IMR-90 (cell line): ENCODE measurements at regions not wholly inside any gene's neighbourhood (a gene's known extent, or its start where the extent isn't known, plus 50 kb on each side); places are given as distances from the start of the nearest gene placed in this dataset.

Experiments used
- ATAC-seq: fragments of 200-7000 bp; cut with Tn5 transposase; 2 replicates; pipeline ENCODE4 v1.9.1; 2020; ENCODE audit warnings: low read depth, mild to moderate bottlenecking, moderate library complexity
- BruUV-seq: library from RNA; stranded (reverse); fragments of 400-500 nt; replicated peaks from 2 replicates; lab custom pipeline; 2021; lab: Mats Ljungman, UMichigan
- CTCF ChIA-PET: fragments of 300-600 bp; formaldehyde crosslinking; extraction: SDS; loops from one replicate; lab custom pipeline; 2021; ENCODE audit warnings: antibody characterized with exemption; lab: Yijun Ruan, JAX
- POLR2A ChIA-PET: fragments of 300-600 bp; sonication (Branson Sonifier 250); formaldehyde crosslinking; loops from one replicate; lab custom pipeline; 2022; ENCODE audit warnings: antibody characterized with exemption; ENCODE audit not compliant: unreplicated experiment; lab: Charles Lee
- DNase-seq: peaks from one replicate; pipeline ENCODE4 v3.0.0; 2013
- H2AFZ ChIP-seq: replicated peaks from 2 replicates; pipeline ENCODE3; 2013; ENCODE audit warnings: low read length, mild to moderate bottlenecking; ENCODE audit not compliant: poor library complexity
- H2AK5ac ChIP-seq: 2 replicates; pipeline ENCODE4 v1.6.1; 2013; ENCODE audit warnings: low read depth, low read length, inconsistent platforms
- H2AK9ac ChIP-seq: replicated peaks from 2 replicates; pipeline ENCODE3; 2013; ENCODE audit warnings: mild to moderate bottlenecking, low read depth, low read length, moderate library complexity; ENCODE audit not compliant: poor library complexity
- H2BK120ac ChIP-seq: 2 replicates; pipeline ENCODE4 v1.6.1; 2013; ENCODE audit warnings: low read depth, low read length, inconsistent platforms
- H2BK15ac ChIP-seq: 3 replicates; pipeline ENCODE4 v1.6.1; 2013; ENCODE audit warnings: low read depth, low read length, inconsistent platforms
- H2BK20ac ChIP-seq: 2 replicates; pipeline ENCODE4 v1.6.1; 2013; ENCODE audit warnings: low read depth, mild to moderate bottlenecking, inconsistent platforms, low read length, moderate library complexity
- H2BK5ac ChIP-seq: 2 replicates; pipeline ENCODE4 v1.6.1; 2013; ENCODE audit warnings: mild to moderate bottlenecking, low read depth, low read length, inconsistent platforms; ENCODE audit not compliant: poor library complexity, severe bottlenecking
- H3K14ac ChIP-seq: replicated peaks from 2 replicates; pipeline ENCODE4 v1.6.1; 2013; ENCODE audit warnings: low read depth, low read length, inconsistent platforms
- H3K18ac ChIP-seq: 2 replicates; pipeline ENCODE4 v1.6.1; 2013; ENCODE audit warnings: low read depth, low read length, control low read depth
- H3K23ac ChIP-seq: 2 replicates; pipeline ENCODE4 v1.6.1; 2013; ENCODE audit warnings: low read depth, low read length, inconsistent platforms
- H3K27ac ChIP-seq: 2 replicates; pipeline ENCODE4 v1.5.1; 2013; ENCODE audit warnings: mild to moderate bottlenecking, control low read depth, low read length; ENCODE audit not compliant: insufficient read depth
- H3K27me3 ChIP-seq: 2 replicates; pipeline ENCODE4 v1.6.1; 2013; ENCODE audit warnings: low read length; ENCODE audit not compliant: control insufficient read depth, insufficient read depth
- H3K36me3 ChIP-seq: 2 replicates; pipeline ENCODE4 v1.6.1; 2013; ENCODE audit warnings: low read length, mixed read lengths; ENCODE audit not compliant: control insufficient read depth, insufficient read depth
- H3K4ac ChIP-seq: 2 replicates; pipeline ENCODE4 v1.6.1; 2013; ENCODE audit warnings: low read depth, low read length, inconsistent platforms
- H3K4me1 ChIP-seq: 2 replicates; pipeline ENCODE4 v1.6.1; 2013; ENCODE audit warnings: low read length, mixed read lengths; ENCODE audit not compliant: control insufficient read depth, insufficient read depth
- H3K4me2 ChIP-seq: 2 replicates; pipeline ENCODE4 v1.6.1; 2013; ENCODE audit warnings: low read depth, mild to moderate bottlenecking, control low read depth, low read length, moderate library complexity
- H3K4me3 ChIP-seq: 2 replicates; pipeline ENCODE4 v1.5.1; 2013; ENCODE audit warnings: low read depth, mild to moderate bottlenecking, control low read depth, low read length, moderate library complexity; ENCODE audit not compliant: insufficient read depth
- H3K56ac ChIP-seq: 2 replicates; pipeline ENCODE4 v1.6.1; 2013; ENCODE audit warnings: low read length, inconsistent platforms; ENCODE audit not compliant: insufficient read depth; ENCODE audit errors: extremely low read depth
- H3K79me1 ChIP-seq, 2 experiments: 2 replicates each; pipeline ENCODE4 v1.6.1; 2013; ENCODE audit warnings: low read length in 2 of 2, inconsistent platforms in 1 of 2, low read depth in 1 of 2
- H3K9ac ChIP-seq: 2 replicates; pipeline ENCODE4 v1.6.1; 2013; ENCODE audit warnings: low read depth, low read length, control low read depth
- H3K9me1 ChIP-seq: 2 replicates; pipeline ENCODE4 v1.6.1; 2013; ENCODE audit warnings: low read length, inconsistent platforms; ENCODE audit not compliant: insufficient read depth
- H3K9me3 ChIP-seq: 2 replicates; pipeline ENCODE4 v1.6.1; 2013; ENCODE audit warnings: low read length; ENCODE audit not compliant: control insufficient read depth, insufficient read depth
- H4K20me1 ChIP-seq: 2 replicates; pipeline ENCODE4 v1.6.1; 2013; ENCODE audit warnings: low read length, inconsistent platforms; ENCODE audit not compliant: insufficient read depth
- H4K5ac ChIP-seq: 2 replicates; pipeline ENCODE4 v1.6.1; 2013; ENCODE audit warnings: mild to moderate bottlenecking, low read depth, low read length, control low read depth
- H4K8ac ChIP-seq, 2 experiments: 2 replicates each; pipeline ENCODE4 v1.6.1; 2013; ENCODE audit warnings: low read depth in 2 of 2, low read length in 2 of 2, control low read depth in 1 of 2, inconsistent platforms in 1 of 2
- H4K91ac ChIP-seq: 2 replicates; pipeline ENCODE4 v1.6.1; 2013; ENCODE audit warnings: low read depth, low read length, inconsistent platforms; ENCODE audit not compliant: insufficient read depth
- BHLHE40 ChIP-seq: fragments of 150-350 bp; IDR thresholded peaks from 2 replicates; pipeline ENCODE4 v1.6.1; 2016; ENCODE audit warnings: mild to moderate bottlenecking, low read depth, low read length
- CEBPB ChIP-seq: IDR thresholded peaks from 2 replicates; pipeline ENCODE4 v1.6.1; 2012; ENCODE audit warnings: low read depth, low read length, improper control_type of control experiment
- CHD1 ChIP-seq: IDR thresholded peaks from 2 replicates; pipeline ENCODE4 v1.6.1; 2012; ENCODE audit warnings: low read depth, low read length, improper control_type of control experiment
- FOS ChIP-seq: fragments of 150-350 bp; IDR thresholded peaks from 2 replicates; pipeline ENCODE4 v1.6.1; 2016; ENCODE audit warnings: low read depth, low read length
- MAFK ChIP-seq: IDR thresholded peaks from 2 replicates; pipeline ENCODE4 v1.6.1; 2012; ENCODE audit warnings: low read depth, low read length, improper control_type of control experiment
- MAZ ChIP-seq: IDR thresholded peaks from 2 replicates; pipeline ENCODE4 v1.6.1; 2012; ENCODE audit warnings: low read depth, mild to moderate bottlenecking, low read length, improper control_type of control experiment, moderate library complexity, borderline replicate concordance
- MXI1 ChIP-seq: IDR thresholded peaks from 2 replicates; pipeline ENCODE4 v1.6.1; 2012; ENCODE audit warnings: low read depth, mild to moderate bottlenecking, low read length, moderate library complexity, borderline replicate concordance
- NFE2L2 ChIP-seq: fragments of 150-350 bp; IDR thresholded peaks from 2 replicates; pipeline ENCODE4 v1.6.1; 2016; ENCODE audit warnings: low read depth, mild to moderate bottlenecking, low read length
- POLR2A ChIP-seq: IDR thresholded peaks from 2 replicates; pipeline ENCODE4 v1.6.1; 2012; ENCODE audit warnings: mild to moderate bottlenecking, low read depth, low read length
- RAD21 ChIP-seq: IDR thresholded peaks from 2 replicates; pipeline ENCODE4 v1.6.1; 2012; ENCODE audit warnings: low read length, improper control_type of control experiment
- RCOR1 ChIP-seq: IDR thresholded peaks from 2 replicates; pipeline ENCODE4 v1.6.1; 2012; ENCODE audit warnings: mild to moderate bottlenecking, low read length, improper control_type of control experiment; ENCODE audit not compliant: insufficient replicate concordance
- RFX5 ChIP-seq: IDR thresholded peaks from 2 replicates; pipeline ENCODE4 v1.8.0; 2012; ENCODE audit warnings: low read depth, mild to moderate bottlenecking, low read length, moderate library complexity
- SMC3 ChIP-seq: fragments of 150-350 bp; IDR thresholded peaks from 2 replicates; pipeline ENCODE4 v1.6.1; 2016; ENCODE audit warnings: low read depth, mild to moderate bottlenecking, antibody characterized with exemption, low read length, moderate library complexity
- USF2 ChIP-seq: fragments of 150-350 bp; IDR thresholded peaks from 2 replicates; pipeline ENCODE4 v1.6.1; 2017; ENCODE audit warnings: mild to moderate bottlenecking, antibody characterized with exemption, low read length, low read depth
- WGBS, 2 experiments: methylation state at CpG; one replicate each; pipeline versions ENCODE4 v1.1.5 to v1.1.7; 2013; ENCODE audit warnings: missing lambda C conversion rate in 2 of 2; ENCODE audit not compliant: insufficient read length in 1 of 2; ENCODE audit errors: extremely low coverage in 2 of 2; 5-methylcytosine and 5-hydroxymethylcytosine counted together
- dilution Hi-C: fragments of 300-500 bp; cut with HindIII; formaldehyde crosslinking; loops from one replicate; pipeline ENCODE4 v1.14.3; 2018; ENCODE audit warnings: low sequenced_read_pairs; ENCODE audit not compliant: unreplicated experiment
- in situ Hi-C: fragments of 300-500 bp; cut with MboI; formaldehyde crosslinking; loops from 3 replicates; pipeline ENCODE4 v1.14.3; 2019; ENCODE audit warnings: low sequenced_read_pairs, inconsistent platforms, mixed read lengths
- intact Hi-C: fragments of 100-400 bp; cut with micrococcal nuclease; formaldehyde crosslinking; loops from 2 replicates; pipeline ENCODE4 v1.10.0; 2022
- TF ChIP-seq, protein P1 (sequence below): fragments of 150-350 bp; IDR thresholded peaks from 2 replicates; pipeline ENCODE4 v1.6.1; 2016; ENCODE audit warnings: low read depth, mild to moderate bottlenecking, low read length, moderate library complexity, borderline replicate concordance
- TF ChIP-seq, protein P2 (sequence below): conservative IDR thresholded peaks from 2 replicates; pipeline ENCODE4 v1.5.1; 2012; ENCODE audit warnings: mild to moderate bottlenecking, low read depth, low read length, improper control_type of control experiment

DNA sequence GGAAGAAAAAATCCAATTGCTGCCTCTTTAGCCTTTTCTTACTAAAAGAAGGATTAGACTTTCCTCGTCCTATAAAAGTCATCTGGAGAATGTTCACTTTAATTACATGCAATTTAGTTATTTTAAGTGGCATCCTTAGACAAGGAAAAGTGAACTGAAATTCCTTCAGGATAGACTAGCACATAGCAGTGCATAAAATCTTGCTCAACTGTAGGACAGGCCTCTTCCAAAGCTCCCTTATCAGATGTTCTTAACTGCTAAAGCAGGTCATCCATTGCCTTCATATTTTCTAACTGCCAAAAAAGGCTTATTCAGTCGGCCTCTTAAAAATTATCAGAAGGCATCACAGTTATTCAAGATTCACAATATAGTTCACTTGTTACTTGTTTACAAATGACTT is 396.5 kb downstream of the DMRT2 start:
- Histone ChIP-seq H3K23ac (no peak overlapping the region), H3K36me3 (no peaks in the 10 kb centered on the region), H3K4me3 (no peak overlapping the region), H3K27me3 (no peaks in the 10 kb centered on the region), H2BK5ac (no peak overlapping the region), H3K4me1 (no peaks in the 10 kb centered on the region), H2BK120ac (no peak overlapping the region), H3K9me3 (peaks cover 8% of the 10 kb centered on the region; the same call in 1 of the 2 replicates), H2BK15ac (no peak overlapping the region), H3K9ac (no peak overlapping the region), H2AK9ac (no peak overlapping the region), H3K4me2 (no peak overlapping the region), H2BK20ac (no peak overlapping the region), H2AK5ac (no peak overlapping the region), H4K5ac (no peak overlapping the region), H2AFZ (no peak overlapping the region), H4K20me1 (no peaks in the 10 kb centered on the region), H3K9me1 (no peaks in the 10 kb centered on the region), H3K18ac (no peak overlapping the region), H3K14ac (no peak overlapping the region), H3K79me1 (no peaks in the 10 kb centered on the region), H3K4ac (no peak overlapping the region), H3K27ac (no peak overlapping the region), H4K8ac (no peak overlapping the region), H4K91ac (no peak overlapping the region), H3K56ac (no peak overlapping the region)
- intact Hi-C loops = no loop called here
- TF ChIP-seq RFX5 (no peak), CHD1 (no peak), USF2 (no peak), MXI1 (no peak), SMC3 (no peak), FOS (no peak), BHLHE40 (no peak), MAFK (no peak), POLR2A (no peak), NFE2L2 (no peak), RAD21 (no peak), CEBPB (no peak), MAZ (no peak), RCOR1 (no peak)
- TF ChIP-seq, protein P1, sequence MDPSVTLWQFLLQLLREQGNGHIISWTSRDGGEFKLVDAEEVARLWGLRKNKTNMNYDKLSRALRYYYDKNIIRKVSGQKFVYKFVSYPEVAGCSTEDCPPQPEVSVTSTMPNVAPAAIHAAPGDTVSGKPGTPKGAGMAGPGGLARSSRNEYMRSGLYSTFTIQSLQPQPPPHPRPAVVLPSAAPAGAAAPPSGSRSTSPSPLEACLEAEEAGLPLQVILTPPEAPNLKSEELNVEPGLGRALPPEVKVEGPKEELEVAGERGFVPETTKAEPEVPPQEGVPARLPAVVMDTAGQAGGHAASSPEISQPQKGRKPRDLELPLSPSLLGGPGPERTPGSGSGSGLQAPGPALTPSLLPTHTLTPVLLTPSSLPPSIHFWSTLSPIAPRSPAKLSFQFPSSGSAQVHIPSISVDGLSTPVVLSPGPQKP = no peak
- TF ChIP-seq, protein P2, sequence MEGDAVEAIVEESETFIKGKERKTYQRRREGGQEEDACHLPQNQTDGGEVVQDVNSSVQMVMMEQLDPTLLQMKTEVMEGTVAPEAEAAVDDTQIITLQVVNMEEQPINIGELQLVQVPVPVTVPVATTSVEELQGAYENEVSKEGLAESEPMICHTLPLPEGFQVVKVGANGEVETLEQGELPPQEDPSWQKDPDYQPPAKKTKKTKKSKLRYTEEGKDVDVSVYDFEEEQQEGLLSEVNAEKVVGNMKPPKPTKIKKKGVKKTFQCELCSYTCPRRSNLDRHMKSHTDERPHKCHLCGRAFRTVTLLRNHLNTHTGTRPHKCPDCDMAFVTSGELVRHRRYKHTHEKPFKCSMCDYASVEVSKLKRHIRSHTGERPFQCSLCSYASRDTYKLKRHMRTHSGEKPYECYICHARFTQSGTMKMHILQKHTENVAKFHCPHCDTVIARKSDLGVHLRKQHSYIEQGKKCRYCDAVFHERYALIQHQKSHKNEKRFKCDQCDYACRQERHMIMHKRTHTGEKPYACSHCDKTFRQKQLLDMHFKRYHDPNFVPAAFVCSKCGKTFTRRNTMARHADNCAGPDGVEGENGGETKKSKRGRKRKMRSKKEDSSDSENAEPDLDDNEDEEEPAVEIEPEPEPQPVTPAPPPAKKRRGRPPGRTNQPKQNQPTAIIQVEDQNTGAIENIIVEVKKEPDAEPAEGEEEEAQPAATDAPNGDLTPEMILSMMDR = no peak
- CTCF ChIA-PET = no interaction called here
- DNase-seq (no peak), ATAC-seq (no peak)
- WGBS, 2 experiments = no CpG with 5 or more reads among the region's 2 CpGs
- BruUV-seq = no TSS peak
- in situ Hi-C loops = no loop called here
- dilution Hi-C loops = no loop called here
- POLR2A ChIA-PET = no interaction called here
